NCI-H510A (cell line): ENCODE measurements at regions not wholly inside any gene's neighbourhood (a gene's known extent, or its start where the extent isn't known, plus 50 kb on each side); places are given as distances from the start of the nearest gene placed in this dataset.

Source experiments
- DNase-seq: peaks from one replicate; lab custom pipeline; 2025; lab: John Stamatoyannopoulos, UW

DNA sequence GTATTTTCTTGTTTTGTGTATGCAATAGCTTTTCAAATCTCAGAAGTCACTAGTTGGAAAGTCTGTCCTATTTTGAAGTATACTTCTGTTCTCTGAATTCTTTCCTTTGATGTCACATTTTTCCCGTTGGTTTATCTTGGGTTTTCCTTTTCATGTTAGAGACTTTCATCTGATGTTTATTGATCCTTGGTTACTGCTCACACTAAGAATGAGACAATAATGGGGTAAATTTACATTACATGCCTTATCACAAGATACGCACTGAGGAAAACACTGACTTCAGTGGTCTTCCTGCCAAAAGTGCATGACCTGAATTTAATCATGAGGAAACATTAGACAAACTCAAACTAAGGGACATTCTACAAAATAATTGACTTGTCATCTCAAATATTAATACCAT lies 63.5 kb upstream of the C1GALT1 start:
- no peak for DNase-seq

GRCh38 chr7:7119729-7120128 lies 62.6 kb upstream of the C1GALT1 start:
- no peak for DNase-seq

DNA sequence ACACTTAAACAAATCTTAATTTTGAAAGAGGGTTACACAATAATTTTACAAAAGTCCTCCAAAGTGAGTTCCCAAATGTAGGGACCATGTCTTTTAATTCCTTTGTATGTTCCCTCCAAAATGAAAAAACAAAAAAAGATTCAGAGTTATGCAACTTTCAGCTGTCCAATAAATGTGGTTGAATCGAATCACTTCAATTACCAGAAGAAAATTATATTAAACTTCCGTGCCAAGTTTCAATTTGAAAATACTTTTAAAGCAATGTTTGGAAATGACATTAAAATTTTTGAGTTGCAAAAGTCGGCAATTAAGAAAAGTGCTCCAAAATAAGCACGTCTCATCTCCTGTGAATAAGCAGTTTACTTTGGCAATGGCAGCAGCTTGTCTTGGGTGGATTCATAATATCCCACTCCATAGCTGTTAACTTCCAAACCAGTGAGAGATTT lies 60.3 kb upstream of the C1GALT1 start:
- no peak for DNase-seq

DNA sequence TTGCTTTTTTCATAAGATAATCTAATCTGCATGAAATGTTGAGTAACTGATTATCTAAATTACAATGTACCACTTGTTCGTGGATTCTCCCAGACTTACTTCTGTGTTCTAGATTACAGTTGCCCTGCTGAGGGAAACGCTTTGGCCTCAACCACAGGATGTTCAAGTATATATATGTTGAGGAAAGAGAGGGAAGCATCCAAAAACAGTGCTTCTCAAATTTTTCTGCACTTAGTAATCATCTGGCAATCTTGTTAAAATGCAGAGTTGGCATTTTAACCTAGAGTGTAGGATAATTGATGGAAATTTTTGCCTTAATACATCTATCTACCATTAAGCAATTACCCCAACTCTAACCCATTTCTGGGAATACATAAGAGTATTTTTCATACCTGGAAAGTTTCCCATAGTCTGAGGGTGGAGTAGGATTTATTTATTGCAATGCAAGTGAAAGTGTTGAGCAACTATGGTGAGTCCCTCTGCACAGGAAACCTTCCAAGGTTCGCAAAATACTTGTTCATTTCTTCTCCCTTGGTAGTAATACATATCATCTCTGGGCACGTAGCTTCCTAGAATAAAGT lies 59.6 kb upstream of the C1GALT1 start:
- no peak for DNase-seq

DNA sequence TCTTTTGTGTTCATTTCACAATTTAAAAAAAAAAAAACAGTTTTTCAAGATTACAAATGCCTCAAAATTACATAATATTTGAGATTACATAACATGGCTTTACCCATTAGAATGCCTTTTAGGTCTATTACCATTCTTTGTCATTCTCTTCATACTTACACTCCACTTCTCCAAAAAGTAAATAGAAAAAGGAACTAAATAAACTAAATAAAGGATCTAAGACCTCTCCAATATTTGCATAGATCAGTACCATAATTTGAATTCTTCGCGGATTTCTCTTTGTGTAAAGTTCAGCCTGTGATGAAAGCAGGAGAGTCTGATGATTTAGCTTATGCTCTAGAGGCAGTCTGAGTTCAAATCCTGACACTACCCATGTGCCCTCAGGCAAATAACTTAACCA lies 56.4 kb upstream of the C1GALT1 start:
- no peak for DNase-seq

GRCh38 chr7:7127773-7128172 lies 54.6 kb upstream of the C1GALT1 start:
- DNase-seq: no peak

- no peak for DNase-seq
Measured at GRCh38 chr7:7129381-7129780, 53.0 kb upstream of the C1GALT1 start.

GRCh38 chr7:7131273-7131672 lies 51.1 kb upstream of the C1GALT1 start:
- DNase-seq: no peak
